ENCODE measurements at regions not wholly inside any gene's neighbourhood (a gene's known extent, or its start where the extent isn't known, plus 50 kb on each side); places are given as distances from the start of the nearest gene placed in this dataset.
"Not testable (repeated sequence)": the region's sequence is repeated elsewhere in the genome, so short reads cannot be mapped to it uniquely, and the experiment has no call there.

DNA sequence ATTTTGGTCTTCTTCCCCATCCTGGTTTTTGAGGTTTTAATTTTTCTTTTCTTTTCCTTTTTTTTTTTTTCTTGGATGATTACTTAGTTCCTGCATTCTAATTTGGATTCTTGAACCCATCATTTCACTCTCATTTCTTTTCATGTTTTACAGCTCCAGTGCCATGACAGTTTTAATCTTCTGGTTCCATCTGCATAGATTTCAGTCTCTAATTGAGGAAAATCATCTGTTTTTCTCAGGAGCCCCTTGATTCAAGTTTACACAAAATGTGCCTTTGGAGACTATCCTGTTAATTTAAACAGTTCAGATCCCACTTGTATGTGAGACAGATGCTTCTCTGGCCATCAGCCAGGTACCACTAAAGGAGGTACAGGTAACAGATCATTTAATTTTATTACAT lies 379.9 kb downstream of the PIK3C3 start:
- DNase-seq, result no peak

DNA sequence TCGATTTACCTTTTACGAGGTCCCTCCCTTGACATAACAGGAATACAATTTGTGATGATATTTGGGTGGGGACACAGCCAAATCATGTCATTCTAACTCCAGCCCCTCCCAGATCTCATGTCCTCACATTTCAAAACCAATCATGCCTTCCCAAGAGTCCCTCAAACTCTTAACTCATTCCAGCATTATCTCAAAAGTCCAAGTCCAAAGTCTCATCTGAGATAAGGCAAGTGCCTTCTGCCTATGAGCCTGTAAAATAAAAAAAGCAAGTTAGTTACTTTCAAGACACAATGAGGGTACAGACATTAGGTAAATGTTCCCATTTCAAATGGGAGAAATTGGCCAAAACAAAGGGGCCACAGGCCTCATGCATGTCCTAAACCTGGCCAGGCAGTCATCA lies 381.1 kb downstream of the PIK3C3 start:
- no peak for DNase-seq

DNA sequence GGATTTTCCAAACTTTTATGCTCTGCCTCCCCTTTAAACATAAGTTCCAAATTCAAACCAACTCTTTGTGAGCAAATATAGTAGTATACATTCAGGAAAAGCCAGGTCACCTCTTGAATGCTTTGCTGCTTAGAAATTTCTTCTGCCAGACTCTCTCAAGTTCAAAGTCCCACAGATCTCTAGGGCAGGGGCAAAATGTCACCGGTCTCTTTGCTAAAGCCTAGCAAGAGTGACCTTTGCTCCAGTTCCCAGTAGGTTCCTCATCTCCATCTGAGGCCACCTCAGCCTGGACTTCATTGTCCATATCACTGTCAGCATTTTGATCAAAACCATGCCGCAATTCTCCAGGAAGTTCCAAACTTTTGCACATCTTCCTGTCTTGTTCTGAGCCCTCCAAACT lies 382.3 kb downstream of the PIK3C3 start:
- DNase-seq, result not testable (repeated sequence)

GRCh38 chr18:42338683-42339082 lies 383.6 kb downstream of the PIK3C3 start:
- DNase-seq, result no peak

GRCh38 chr18:42339372-42339771 lies 384.3 kb downstream of the PIK3C3 start:
- DNase-seq, result no peak

GRCh38 chr18:42340423-42341009 lies 385.5 kb downstream of the PIK3C3 start:
- no peak for DNase-seq

GRCh38 chr18:42341423-42341822 lies 386.4 kb downstream of the PIK3C3 start:
- DNase-seq, result no peak

DNA sequence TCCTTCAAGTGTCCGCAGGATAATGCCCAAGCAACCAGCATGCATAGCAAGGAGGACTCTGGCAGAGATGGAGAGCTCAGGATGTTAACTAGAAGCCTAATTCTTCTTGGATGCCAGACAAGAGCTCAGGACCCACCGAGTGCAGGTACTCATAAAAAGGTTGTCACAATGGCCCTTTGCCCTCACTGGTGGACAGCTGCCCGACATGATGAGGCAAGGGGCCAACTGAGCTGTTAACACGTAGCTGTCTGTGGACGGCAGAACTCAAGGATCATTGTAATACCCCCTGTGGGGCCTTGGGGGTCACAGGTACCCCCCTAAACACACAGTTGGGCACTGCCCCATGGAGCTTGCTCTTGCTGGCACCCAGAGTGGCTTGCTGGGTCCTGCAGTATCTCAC lies 393.7 kb downstream of the PIK3C3 start:
- no peak for DNase-seq

- DNase-seq, result no peak
Measured at GRCh38 chr18:42351455-42351854, 396.4 kb downstream of the PIK3C3 start.

DNA sequence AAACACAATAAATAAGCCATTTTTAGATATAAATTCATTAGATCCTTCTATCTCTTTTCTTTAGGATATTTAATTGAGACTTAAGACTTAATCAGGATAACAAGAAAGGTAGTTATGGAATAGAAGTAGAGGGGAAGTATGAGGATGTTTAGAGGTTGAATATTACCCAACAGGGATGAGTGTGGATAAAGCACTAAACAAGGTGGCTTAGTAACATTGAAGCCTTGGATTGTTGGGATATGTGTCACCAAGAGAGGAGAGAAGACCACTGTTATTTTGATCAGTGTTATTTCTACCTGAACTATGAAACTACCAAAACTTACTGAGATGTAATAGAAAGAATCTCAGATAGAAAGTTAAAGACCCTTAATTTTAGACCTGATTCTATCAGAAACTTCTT lies 405.7 kb downstream of the PIK3C3 start:
- DNase-seq, result no peak

GRCh38 chr18:42363446-42364441 lies 408.7 kb downstream of the PIK3C3 start:
- no peak for DNase-seq

- no peak for DNase-seq
Measured at GRCh38 chr18:42364766-42365165, 409.7 kb downstream of the PIK3C3 start.

DNA sequence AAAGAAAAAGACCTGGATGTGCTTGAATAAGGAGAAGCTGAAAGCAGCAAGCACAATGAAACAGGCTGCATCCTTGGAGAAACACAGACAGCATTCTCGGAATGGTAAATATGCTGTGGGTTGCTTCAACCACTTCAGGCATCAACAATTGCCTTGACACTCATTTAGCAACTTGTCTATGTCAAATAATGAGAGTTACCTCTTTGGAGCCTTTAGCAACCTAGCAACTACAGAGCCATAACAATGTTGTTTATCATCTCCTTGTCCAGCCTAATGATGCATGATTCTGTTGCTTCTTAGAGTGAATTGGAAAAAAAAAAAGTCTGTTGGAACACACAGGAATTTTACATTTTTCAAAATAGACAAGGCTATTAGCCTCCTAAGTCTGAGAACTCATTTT lies 410.6 kb downstream of the PIK3C3 start:
- DNase-seq, result no peak

DNA sequence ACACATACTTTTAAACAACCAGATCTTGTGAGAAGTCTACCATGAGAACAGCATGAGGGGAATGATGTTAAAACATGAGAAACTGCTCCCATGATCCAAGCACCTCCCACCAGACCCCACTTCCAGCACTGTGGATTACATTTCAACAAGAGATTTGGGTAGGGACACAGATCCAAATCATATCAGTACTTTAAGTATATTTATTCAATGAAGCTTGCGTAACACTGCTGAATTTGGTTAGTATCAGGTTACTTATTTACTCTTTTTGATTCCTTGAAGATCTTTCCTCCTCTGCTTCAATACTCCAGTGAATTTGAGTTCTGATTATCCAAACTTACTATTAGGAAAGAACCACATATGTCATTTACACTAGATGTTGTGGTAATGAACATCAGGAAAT lies 418.6 kb downstream of the PIK3C3 start:
- no peak for DNase-seq

- no peak for DNase-seq
Measured at GRCh38 chr18:42374961-42375360, 419.9 kb downstream of the PIK3C3 start.

GRCh38 chr18:42378854-42379253 lies 423.8 kb downstream of the PIK3C3 start:
- not testable (repeated sequence) for DNase-seq

- DNase-seq, result not testable (repeated sequence)
Measured at GRCh38 chr18:42381236-42381635, 426.2 kb downstream of the PIK3C3 start.

- no peak for DNase-seq
Measured at GRCh38 chr18:42392416-42392815, 437.4 kb downstream of the PIK3C3 start.

DNA sequence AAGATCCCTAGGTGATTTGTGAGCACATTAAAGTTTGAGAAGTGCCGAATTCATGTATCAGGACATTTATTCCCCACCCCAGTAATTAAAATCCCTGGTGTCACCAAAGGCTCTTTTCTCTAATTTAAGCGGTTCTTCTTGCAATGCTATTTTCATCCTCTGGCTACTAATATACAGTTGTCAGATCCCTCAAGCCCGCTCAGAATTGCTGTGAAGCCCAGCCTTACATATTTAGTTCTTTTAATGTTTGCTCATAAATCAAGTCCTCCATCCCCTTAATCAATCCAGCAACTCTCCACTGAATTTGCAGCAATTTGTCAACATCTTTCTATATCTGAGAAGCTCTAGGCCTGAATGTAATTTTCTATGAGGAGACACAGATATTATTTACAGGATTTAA lies 437.9 kb downstream of the PIK3C3 start:
- no peak for DNase-seq

DNA sequence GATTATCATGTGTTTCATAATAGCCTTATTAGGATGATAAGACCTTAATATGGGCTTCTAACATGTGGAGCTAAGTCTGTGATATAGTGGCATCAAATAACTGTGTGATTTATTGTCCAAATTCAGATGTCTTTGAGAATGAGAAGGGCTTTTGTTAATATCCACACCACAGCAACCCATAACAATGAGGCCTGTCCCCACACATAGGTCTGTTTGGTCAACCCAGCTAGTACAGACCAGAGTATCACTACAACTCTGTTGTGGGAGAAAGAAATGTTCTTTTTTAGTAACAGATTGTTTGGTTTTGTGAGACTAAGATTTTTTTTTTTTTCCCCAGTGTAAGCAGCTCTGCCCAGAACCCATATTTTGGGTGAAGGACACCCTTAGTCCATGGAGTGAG lies 439.2 kb downstream of the PIK3C3 start:
- DNase-seq, result no peak

DNA sequence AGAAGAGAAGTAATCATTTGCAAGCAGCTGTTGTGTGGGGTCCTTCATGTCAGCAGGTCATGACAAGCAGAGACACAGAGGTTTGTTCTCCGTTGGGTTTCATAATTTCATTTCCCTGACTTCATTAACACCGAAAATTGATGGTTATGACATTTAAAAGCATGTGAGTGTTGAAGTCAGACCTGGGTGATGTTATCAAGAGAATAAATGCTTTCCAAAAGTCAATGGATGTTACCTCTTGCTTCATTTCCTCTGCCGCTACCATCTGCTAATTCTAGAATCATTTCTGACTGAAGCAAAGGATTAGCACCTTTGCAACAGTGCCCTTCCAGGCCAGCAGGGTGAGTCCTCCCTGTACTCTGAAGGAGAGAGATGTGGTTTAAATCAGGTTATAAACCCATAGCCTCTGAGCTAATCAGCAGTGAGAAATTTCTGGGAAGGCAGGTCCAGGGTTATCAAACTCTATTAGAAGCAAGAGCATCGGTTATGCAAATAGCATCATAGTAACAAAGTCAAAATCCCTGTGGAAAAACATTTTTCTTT lies 446.2 kb downstream of the PIK3C3 start:
- DNase-seq, result no peak

DNA sequence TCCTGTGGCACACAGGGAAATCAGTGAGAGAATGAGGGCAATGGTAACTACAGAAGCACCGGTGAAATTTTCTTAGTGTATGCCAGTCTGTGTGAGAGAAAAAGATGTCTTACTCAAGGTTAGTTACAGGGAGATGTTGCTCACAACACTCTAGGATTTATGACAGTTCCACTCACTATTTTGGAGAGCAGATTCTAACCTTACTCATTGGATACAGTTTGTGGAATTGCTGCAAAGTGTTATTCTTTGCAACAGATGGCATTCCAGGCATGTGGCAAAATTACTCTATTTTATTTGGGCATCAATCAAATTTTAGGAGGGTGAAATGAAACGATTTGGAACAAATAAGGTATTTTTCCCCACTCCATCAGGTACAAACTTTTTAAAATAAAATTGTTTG lies 449.1 kb downstream of the PIK3C3 start:
- DNase-seq, result no peak

DNA sequence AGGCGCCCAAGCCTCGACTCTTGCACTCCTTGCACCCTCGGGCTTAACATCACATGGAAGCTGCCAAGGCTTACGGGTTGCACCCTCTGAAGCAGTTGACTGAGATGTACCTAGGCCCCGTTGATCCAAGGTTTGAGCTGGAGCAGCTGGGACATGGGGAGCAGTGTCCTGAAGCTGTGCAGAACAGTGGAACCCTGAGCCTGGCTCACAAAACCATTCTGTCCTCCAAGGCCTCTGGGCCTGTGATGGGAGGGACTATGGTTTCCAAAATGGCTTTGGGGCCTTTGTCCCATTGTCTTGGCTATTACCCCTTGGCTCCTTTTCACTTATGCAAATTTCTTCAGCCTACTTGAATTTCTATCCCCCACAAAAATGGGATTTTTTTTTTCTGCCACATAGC lies 454.0 kb downstream of the PIK3C3 start:
- DNase-seq, result no peak

- no peak for DNase-seq
Measured at GRCh38 chr18:42412281-42412680, 457.2 kb downstream of the PIK3C3 start.

All from AML-193 (cell line).